Adrenal gland (tissue), 9 donors: ENCODE measurements at regions not wholly inside any gene's neighbourhood (a gene's known extent, or its start where the extent isn't known, plus 50 kb on each side); places are given as distances from the start of the nearest gene placed in this dataset.

ENCODE experiments used
- DNase-seq, 7 donors: peaks; one replicate each; pipeline ENCODE4 v3.0.0-alpha.2; 2019 to 2020
- H3K27ac ChIP-seq, 5 donors: fragments of 200-600 bp; sonication (generic) in 4 of 5; 1 replicate in 3 of 5; 2 replicates in 2 of 5; pipeline versions ENCODE4 v1.5.1 to v1.8.0; 2016 to 2020; ENCODE audit warnings: mild to moderate bottlenecking in 1 of 5
- H3K27me3 ChIP-seq: fragments of 200-600 bp; 2 replicates; pipeline ENCODE4 v1.8.0; 2021
- H3K36me3 ChIP-seq, 2 donors: fragments of 200-600 bp; replicated peaks in 1 of 2; 1 replicate in 1 of 2; 2 replicates in 1 of 2; pipeline versions ENCODE4 v1.5.1 to v1.8.0; 2018 to 2022
- H3K4me1 ChIP-seq, 2 donors: fragments of 200-600 bp; replicated peaks in 1 of 2; 1 replicate in 1 of 2; 2 replicates in 1 of 2; pipeline versions ENCODE4 v1.5.1 to v1.8.0; 2018 to 2021
- H3K4me3 ChIP-seq, 4 donors: fragments of 200-600 bp; sonication (generic) in 3 of 4; one replicate each; pipeline ENCODE4 v1.5.1; 2016 to 2018
- H3K9me3 ChIP-seq, 3 donors: fragments of 200-600 bp; sonication (generic) in 1 of 3; replicated peaks in 1 of 3; 1 replicate in 2 of 3; 2 replicates in 1 of 3; pipeline versions ENCODE4 v1.5.1 to v1.8.0; 2016 to 2021
- POLR2A ChIP-seq, 2 donors: fragments of 450-650 bp; IDR thresholded peaks; one replicate each; pipeline ENCODE4 v1.6.1; 2017; ENCODE audit warnings: antibody characterized with exemption in 2 of 2, mild to moderate bottlenecking in 2 of 2, moderate library complexity in 1 of 2
- WGBS, 4 donors: extraction: QIAGEN DNeasy Blood & Tissue Kit in 2 of 4; methylation state at CpG; one replicate each; pipeline versions ENCODE4 v1.1.5 to v1.1.7; 2013 to 2017; 5-methylcytosine and 5-hydroxymethylcytosine counted together
- intact Hi-C, 2 donors: fragments of 100-400 bp; cut with DNase I; formaldehyde crosslinking; loops; one replicate each; pipeline versions ENCODE4 v1.14.1 to v1.15.0; 2022 to 2023
- TF ChIP-seq, protein P1 (sequence below), 6 experiments: fragments of 450-650 bp in 4 of 6; fragments of 200-600 bp in 2 of 6; sonication (generic) in 1 of 6; IDR thresholded peaks; 1 replicate in 5 of 6; 2 replicates in 1 of 6; pipeline versions ENCODE4 v1.5.1 to v1.8.0; 2016 to 2021; ENCODE audit warnings: antibody characterized with exemption in 6 of 6, mild to moderate bottlenecking in 2 of 6, moderate library complexity in 1 of 6
- donor health status: healthy with polysubstance abuse.
- donor health status: Bipolar disorder and iron deficiency.
- donor health status: DM: yes; HTN: yes; CAD: no.
- donor health status: DM: no; HTN: no; CAD: no.
- donor health status: DM: no; HTN: no; CAD: no.

DNA sequence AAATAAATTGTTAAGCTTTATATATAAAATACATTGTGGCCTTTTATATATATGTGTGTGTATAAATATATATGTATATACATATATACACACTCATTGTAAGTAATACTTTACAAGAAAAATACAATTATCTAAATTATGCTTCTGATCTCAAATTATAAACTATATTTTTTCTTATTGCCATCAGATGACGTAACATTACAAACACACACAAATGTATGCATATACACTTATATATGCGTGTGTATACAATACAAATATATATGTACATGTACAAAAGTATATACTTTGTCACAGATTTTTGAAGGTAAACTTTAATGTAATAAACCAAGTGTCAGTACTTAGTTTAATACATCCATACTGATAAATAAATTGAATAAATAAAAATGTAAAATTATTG lies 278.9 kb upstream of the LMO3 start:
- no peak for DNase-seq
- Histone ChIP-seq H3K27me3 (no peaks in the 10 kb centered on the region), H3K9me3 (no peaks in the 10 kb centered on the region), H3K4me1 (no peaks in the 10 kb centered on the region), H3K27ac (no peak overlapping the region), H3K4me3 (no peak overlapping the region), H3K36me3 (no peaks in the 10 kb centered on the region)
- WGBS, 4 donors, result 77 to 89% (median 84%) methylated on average over 2 of the region's 2 CpGs
- intact Hi-C loops, result no loop called here
- TF ChIP-seq, protein P1, sequence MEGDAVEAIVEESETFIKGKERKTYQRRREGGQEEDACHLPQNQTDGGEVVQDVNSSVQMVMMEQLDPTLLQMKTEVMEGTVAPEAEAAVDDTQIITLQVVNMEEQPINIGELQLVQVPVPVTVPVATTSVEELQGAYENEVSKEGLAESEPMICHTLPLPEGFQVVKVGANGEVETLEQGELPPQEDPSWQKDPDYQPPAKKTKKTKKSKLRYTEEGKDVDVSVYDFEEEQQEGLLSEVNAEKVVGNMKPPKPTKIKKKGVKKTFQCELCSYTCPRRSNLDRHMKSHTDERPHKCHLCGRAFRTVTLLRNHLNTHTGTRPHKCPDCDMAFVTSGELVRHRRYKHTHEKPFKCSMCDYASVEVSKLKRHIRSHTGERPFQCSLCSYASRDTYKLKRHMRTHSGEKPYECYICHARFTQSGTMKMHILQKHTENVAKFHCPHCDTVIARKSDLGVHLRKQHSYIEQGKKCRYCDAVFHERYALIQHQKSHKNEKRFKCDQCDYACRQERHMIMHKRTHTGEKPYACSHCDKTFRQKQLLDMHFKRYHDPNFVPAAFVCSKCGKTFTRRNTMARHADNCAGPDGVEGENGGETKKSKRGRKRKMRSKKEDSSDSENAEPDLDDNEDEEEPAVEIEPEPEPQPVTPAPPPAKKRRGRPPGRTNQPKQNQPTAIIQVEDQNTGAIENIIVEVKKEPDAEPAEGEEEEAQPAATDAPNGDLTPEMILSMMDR (IDR thresholded peaks at IDR 0.05), result no peak
- no peak for TF ChIP-seq POLR2A (IDR thresholded peaks at IDR 0.05)

DNA sequence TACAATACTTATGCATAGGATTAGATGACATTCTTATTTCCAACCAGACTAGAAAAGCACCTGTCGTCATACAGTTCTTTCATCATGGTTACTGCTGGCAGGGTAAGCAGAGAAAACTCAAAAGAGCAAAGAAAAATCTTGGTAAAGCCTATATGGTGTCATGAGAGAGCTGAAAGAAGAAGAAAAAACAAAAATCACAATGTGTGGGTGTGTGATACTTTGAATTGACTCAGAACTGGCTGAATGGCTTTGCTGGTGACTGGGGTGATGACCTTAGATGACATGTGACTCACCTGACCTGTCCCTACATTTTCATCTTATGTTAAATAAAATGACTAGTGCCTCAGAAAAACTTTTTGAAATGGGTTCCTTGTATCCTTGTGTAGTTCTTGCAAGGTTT lies 278.1 kb upstream of the LMO3 start:
- Histone ChIP-seq H3K4me1 (no peaks in the 10 kb centered on the region), H3K27ac (no peak overlapping the region), H3K9me3 (no peaks in the 10 kb centered on the region), H3K4me3 (no peak overlapping the region), H3K36me3 (no peaks in the 10 kb centered on the region), H3K27me3 (no peaks in the 10 kb centered on the region)
- WGBS, 4 donors, result 71 to 89% (median 84%) methylated on average over 1 of the region's 1 CpG
- intact Hi-C loops, result no loop called here
- TF ChIP-seq, protein P1 (IDR thresholded peaks at IDR 0.05), result no peak
- no peak for TF ChIP-seq POLR2A (IDR thresholded peaks at IDR 0.05)
- DNase-seq, result no peak

DNA sequence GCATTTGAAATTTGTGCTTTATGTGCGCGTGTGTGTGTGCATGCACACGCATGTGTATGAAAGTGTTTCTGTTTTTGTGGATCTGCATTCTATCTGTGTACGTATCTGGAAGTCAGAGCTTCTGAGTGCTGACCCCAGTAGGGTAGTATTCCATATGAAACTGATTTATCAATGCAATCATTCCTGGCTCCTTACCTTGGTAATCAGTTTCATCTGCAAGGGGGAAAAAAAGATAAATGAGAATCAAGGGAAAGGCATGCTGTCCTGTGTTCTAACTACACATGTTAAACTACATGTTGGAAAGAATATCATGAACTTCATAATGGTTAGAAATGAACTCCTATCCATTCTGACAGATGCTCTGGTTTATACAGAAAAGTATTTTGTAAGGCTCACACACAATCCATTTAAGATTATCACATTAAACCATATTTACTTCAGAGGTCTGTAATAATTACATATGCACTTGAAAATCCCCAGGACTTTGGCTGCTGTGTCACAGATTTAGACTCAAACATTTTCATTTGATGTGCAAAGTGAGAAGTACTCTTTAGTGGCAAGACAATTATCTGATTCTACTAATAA lies 276.1 kb upstream of the LMO3 start:
- no peak for TF ChIP-seq POLR2A (IDR thresholded peaks at IDR 0.05)
- TF ChIP-seq, protein P1 (IDR thresholded peaks at IDR 0.05), result no peak
- no peaks in the 10 kb centered on the region for H3K4me1 ChIP-seq
- peaks cover 0 to 4% (median 0%) of the 10 kb centered on the region in 3 donors for H3K9me3 ChIP-seq
- H3K27me3 ChIP-seq, result no peaks in the 10 kb centered on the region
- H3K4me3 ChIP-seq, result no peak overlapping the region
- WGBS, 4 donors, result 85 to 91% (median 90%) methylated on average over 4 of the region's 4 CpGs
- no peak for DNase-seq
- no peaks in the 10 kb centered on the region for H3K36me3 ChIP-seq
- intact Hi-C loops, result no loop called here
- no peak overlapping the region for H3K27ac ChIP-seq

DNA sequence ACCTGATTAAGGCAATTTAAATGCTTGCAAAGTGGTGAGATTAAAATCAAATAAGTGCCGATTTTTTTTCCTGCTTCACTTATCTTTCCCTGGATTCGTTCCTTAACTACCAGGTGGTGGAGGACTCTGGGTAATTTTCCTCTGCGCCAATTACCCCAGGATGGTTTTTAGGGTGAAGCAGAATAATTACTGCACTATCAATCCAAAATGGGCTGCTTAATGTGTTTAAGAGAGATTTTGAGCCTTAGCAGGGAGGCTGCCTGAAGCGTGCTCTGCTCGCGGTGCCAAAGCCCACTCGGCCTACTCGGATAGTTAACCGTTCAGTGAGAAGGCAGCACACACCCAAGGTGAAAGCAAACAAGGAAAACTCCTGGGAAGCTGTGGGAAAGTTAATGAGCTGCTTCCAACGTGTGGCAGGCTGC lies 274.9 kb upstream of the LMO3 start:
- Histone ChIP-seq H3K36me3 (no peaks in the 10 kb centered on the region), H3K4me1 (no peaks in the 10 kb centered on the region), H3K4me3 (no peak overlapping the region), H3K27me3 (no peaks in the 10 kb centered on the region), H3K9me3 (peaks cover 0 to 4% (median 0%) of the 10 kb centered on the region in 3 donors), H3K27ac (no peak overlapping the region)
- whole genome bisulfite sequencing, 4 donors, result 30 to 33% (median 31%) methylated on average over 10 of the region's 10 CpGs
- intact Hi-C loops, result no loop called here
- no peak for TF ChIP-seq POLR2A (IDR thresholded peaks at IDR 0.05)
- TF ChIP-seq, protein P1 (IDR thresholded peaks at IDR 0.05), result no peak
- DNase-seq, result no peak
